WTC11 (cell line): ENCODE measurements at regions not wholly inside any gene's neighbourhood (a gene's known extent, or its start where the extent isn't known, plus 50 kb on each side); places are given as distances from the start of the nearest gene placed in this dataset.
"Not testable (repeated sequence)": the region's sequence is repeated elsewhere in the genome, so short reads cannot be mapped to it uniquely, and the experiment has no call there.

ENCODE experiments used
- ATAC-seq: fragments of 200-7000 bp; cut with Tn5 transposase; 2 replicates; pipeline ENCODE4 v1.10.0; 2021; ENCODE audit warnings: mild to moderate bottlenecking, moderate library complexity
- CTCF ChIA-PET: fragments of 300-600 bp; sonication (Branson Sonifier 250); formaldehyde crosslinking; loops from one replicate; lab custom pipeline; 2021; ENCODE audit warnings: antibody characterized with exemption; lab: Charles Lee
- POLR2A ChIA-PET: fragments of 350-600 bp; sonication (Branson Sonifier 250); formaldehyde crosslinking; loops from one replicate; lab custom pipeline; 2021; ENCODE audit warnings: antibody characterized with exemption; lab: Charles Lee
- DNase-seq: peaks from one replicate; pipeline ENCODE4 v3.0.0; 2021; ENCODE audit warnings: low spot score
- H3K27ac Mint-ChIP-seq: 2 replicates; pipeline ENCODE4 v1.8.0; 2021; ENCODE audit warnings: mixed read lengths
- H3K27me3 Mint-ChIP-seq: 2 replicates; pipeline ENCODE4 v1.8.0; 2021; ENCODE audit warnings: low read depth, mild to moderate bottlenecking, moderate library complexity, mixed read lengths
- H3K36me3 Mint-ChIP-seq: 2 replicates; pipeline ENCODE4 v1.8.0; 2021; ENCODE audit warnings: mixed read lengths
- H3K4me1 Mint-ChIP-seq: 2 replicates; pipeline ENCODE4 v1.8.0; 2022; ENCODE audit warnings: mixed read lengths
- H3K4me3 Mint-ChIP-seq: 2 replicates; pipeline ENCODE4 v1.8.0; 2021; ENCODE audit warnings: mild to moderate bottlenecking, moderate library complexity, mixed read lengths
- H3K9me3 Mint-ChIP-seq: 2 replicates; pipeline ENCODE4 v1.8.0; 2021; ENCODE audit warnings: mixed read lengths
- CTCF ChIP-seq: fragments of 200-600 bp; IDR thresholded peaks from 2 replicates; pipeline ENCODE4 v1.8.0; 2022; ENCODE audit warnings: antibody characterized with exemption
- E2F4 ChIP-seq: sonication (generic); formaldehyde crosslinking; IDR thresholded peaks from 2 replicates; pipeline ENCODE4 v1.8.1; 2022; ENCODE audit warnings: low read depth, mild to moderate bottlenecking, moderate library complexity, missing genetic modification reagents, borderline replicate concordance
- E2F5 ChIP-seq: sonication (generic); formaldehyde crosslinking; IDR thresholded peaks from 2 replicates; pipeline ENCODE4 v1.8.1; 2022; ENCODE audit warnings: mild to moderate bottlenecking, moderate library complexity, missing genetic modification reagents
- FOXJ3 ChIP-seq: sonication (generic); formaldehyde crosslinking; IDR thresholded peaks from 2 replicates; pipeline ENCODE4 v1.9.0; 2021; ENCODE audit warnings: missing genetic modification reagents, mild to moderate bottlenecking, borderline replicate concordance
- GTF2I ChIP-seq: fragments of 250-450 bp; sonication (Bioruptor Pico); conservative IDR thresholded peaks from 2 replicates; pipeline ENCODE4 v1.4.0; 2021; ENCODE audit warnings: mild to moderate bottlenecking
- IRF1 ChIP-seq: sonication (generic); formaldehyde crosslinking; IDR thresholded peaks from 2 replicates; pipeline ENCODE4 v1.8.0; 2023; ENCODE audit warnings: missing genetic modification reagents
- MXD4 ChIP-seq: fragments of 250-450 bp; sonication (Bioruptor Pico); IDR thresholded peaks from 2 replicates; pipeline ENCODE4 v1.8.0; 2021; ENCODE audit warnings: mild to moderate bottlenecking, moderate library complexity, borderline replicate concordance
- NFE2L1 ChIP-seq: sonication (generic); formaldehyde crosslinking; IDR thresholded peaks from 2 replicates; pipeline ENCODE4 v1.8.1; 2023; ENCODE audit warnings: missing genetic modification reagents
- NR2C2 ChIP-seq: sonication (generic); formaldehyde crosslinking; IDR thresholded peaks from 2 replicates; pipeline ENCODE4 v1.8.0; 2022; ENCODE audit warnings: mild to moderate bottlenecking, missing genetic modification reagents
- RELA ChIP-seq: sonication (generic); formaldehyde crosslinking; IDR thresholded peaks from 2 replicates; pipeline ENCODE4 v1.8.1; 2022; ENCODE audit warnings: missing genetic modification reagents, mild to moderate bottlenecking, borderline replicate concordance
- SMAD3 ChIP-seq: sonication (generic); formaldehyde crosslinking; IDR thresholded peaks from 2 replicates; pipeline ENCODE4 v1.8.0; 2022; ENCODE audit warnings: missing genetic modification reagents, mild to moderate bottlenecking, borderline replicate concordance
- TEAD1 ChIP-seq: sonication (generic); formaldehyde crosslinking; IDR thresholded peaks from 2 replicates; pipeline ENCODE4 v1.8.0; 2022; ENCODE audit warnings: mild to moderate bottlenecking, missing genetic modification reagents
- ZBTB43 ChIP-seq: sonication (generic); formaldehyde crosslinking; IDR thresholded peaks from 2 replicates; pipeline ENCODE4 v1.8.1; 2023; ENCODE audit warnings: mild to moderate bottlenecking, missing genetic modification reagents
- ZMAT4 ChIP-seq: fragments of 250-450 bp; sonication (Bioruptor Pico); IDR thresholded peaks from 2 replicates; pipeline ENCODE4 v1.9.0; 2021; ENCODE audit warnings: mild to moderate bottlenecking
- ZNF121 ChIP-seq: sonication (generic); formaldehyde crosslinking; IDR thresholded peaks from 2 replicates; pipeline ENCODE4 v1.8.0; 2023; ENCODE audit warnings: missing genetic modification reagents
- ZNF423 ChIP-seq: fragments of 250-450 bp; sonication (Bioruptor Pico); IDR thresholded peaks from 2 replicates; pipeline ENCODE4 v2.1.2; 2022; ENCODE audit warnings: mild to moderate bottlenecking, moderate library complexity
- ZNF512 ChIP-seq: sonication (generic); formaldehyde crosslinking; IDR thresholded peaks from 2 replicates; pipeline ENCODE4 v1.8.1; 2022; ENCODE audit warnings: missing genetic modification reagents, borderline replicate concordance
- ZSCAN18 ChIP-seq: fragments of 250-450 bp; sonication (Bioruptor Pico); IDR thresholded peaks from 2 replicates; pipeline ENCODE4 v2.1.2; 2022; ENCODE audit warnings: mild to moderate bottlenecking, moderate library complexity

- no peak for TF ChIP-seq ZBTB43 (CRISPR knock-in tag)
- no peak for TF ChIP-seq ZNF512 (CRISPR knock-in tag)
- no peak for TF ChIP-seq NFE2L1
- TF ChIP-seq MXD4 (CRISPR knock-in tag), result no peak
- no peak for TF ChIP-seq NR2C2
- no peak for TF ChIP-seq ZSCAN18 (CRISPR knock-in tag)
- no peak for TF ChIP-seq E2F4 (CRISPR knock-in tag)
- TF ChIP-seq IRF1, result no peak
- TF ChIP-seq, all 79 proteins: peak for 0
Measured at GRCh38 chr4:14920759-14921320, 81.4 kb upstream of the CPEB2 start (continued).

GRCh38 chr4:14921781-14922180 is 80.5 kb upstream of the CPEB2 start:
- H3K4me3 Mint-ChIP-seq, H3K9me3 Mint-ChIP-seq, H3K36me3 Mint-ChIP-seq, H3K27me3 Mint-ChIP-seq, H3K4me1 Mint-ChIP-seq, CTCF ChIA-PET, POLR2A ChIA-PET, DNase-seq, ATAC-seq, H3K27ac Mint-ChIP-seq: not testable (repeated sequence)

- H3K4me3 Mint-ChIP-seq, result no peak overlapping the region
- DNase-seq, result no peak
- H3K27me3 Mint-ChIP-seq, result no peaks in the 10 kb centered on the region
- CTCF ChIA-PET, result no interaction called here
- no peak overlapping the region for H3K27ac Mint-ChIP-seq
- H3K4me1 Mint-ChIP-seq, result peaks cover 7% of the 10 kb centered on the region
- no peaks in the 10 kb centered on the region for H3K36me3 Mint-ChIP-seq
- ATAC-seq, result no peak
- TF ChIP-seq SMAD3 (CRISPR knock-in tag), result no peak
- no peak for TF ChIP-seq GTF2I
- no peak for TF ChIP-seq ZSCAN18 (CRISPR knock-in tag)
- no peak for TF ChIP-seq E2F5 (CRISPR knock-in tag)
- no peak for TF ChIP-seq ZNF121 (CRISPR knock-in tag)
- no peak for TF ChIP-seq CTCF
- TF ChIP-seq IRF1, result no peak
- TF ChIP-seq ZNF423, result no peak
- TF ChIP-seq FOXJ3 (CRISPR knock-in tag), result no peak
- TF ChIP-seq NFE2L1, result no peak
- no peak for TF ChIP-seq ZMAT4
- TF ChIP-seq RELA (CRISPR knock-in tag), result no peak
- TF ChIP-seq TEAD1 (CRISPR knock-in tag), result no peak
- peaks cover 7% of the 10 kb centered on the region; the same call in 1 of the 2 replicates for H3K9me3 Mint-ChIP-seq
- POLR2A ChIA-PET, result no interaction called here
Measured at GRCh38 chr4:14924076-14924811, 78.0 kb upstream of the CPEB2 start.
